ENCODE measurements at regions not wholly inside any gene's neighbourhood (a gene's known extent, or its start where the extent isn't known, plus 50 kb on each side); places are given as distances from the start of the nearest gene placed in this dataset.

- TF ChIP-seq POLR2A (IDR thresholded peaks at IDR 0.05; ENCODE audit: control extremely low read depth in 1 of 2, low read depth in 2 of 2, low read length in 2 of 2) (no peak), RAD21 (IDR thresholded peaks at IDR 0.05 in 1 of 2, conservative IDR thresholded peaks at IDR 0.05 in 1 of 2; ENCODE audit: low read depth in 2 of 2, low read length in 2 of 2) (no peak), POLR2AphosphoS5 (IDR thresholded peaks at IDR 0.05; ENCODE audit: low read depth, low read length) (no peak), YY1 (IDR thresholded peaks at IDR 0.05; ENCODE audit: low read depth, low read length) (no peak), CEBPB (IDR thresholded peaks at IDR 0.05; ENCODE audit: low read depth, low read length) (no peak), MAFK (IDR thresholded peaks at IDR 0.05; ENCODE audit: low read depth, low read length) (no peak), HDAC2 (IDR thresholded peaks at IDR 0.05; ENCODE audit: borderline replicate concordance in 1 of 2, low read depth in 2 of 2, low read length in 2 of 2) (no peak), MAX (IDR thresholded peaks at IDR 0.05) (no peak), RFX5 (IDR thresholded peaks at IDR 0.05; ENCODE audit: borderline replicate concordance, low read depth, low read length) (no peak), EZH2 (IDR thresholded peaks at IDR 0.05; ENCODE audit: low read depth, low read length, severe bottlenecking) (no peak)
- TF ChIP-seq, protein P1, sequence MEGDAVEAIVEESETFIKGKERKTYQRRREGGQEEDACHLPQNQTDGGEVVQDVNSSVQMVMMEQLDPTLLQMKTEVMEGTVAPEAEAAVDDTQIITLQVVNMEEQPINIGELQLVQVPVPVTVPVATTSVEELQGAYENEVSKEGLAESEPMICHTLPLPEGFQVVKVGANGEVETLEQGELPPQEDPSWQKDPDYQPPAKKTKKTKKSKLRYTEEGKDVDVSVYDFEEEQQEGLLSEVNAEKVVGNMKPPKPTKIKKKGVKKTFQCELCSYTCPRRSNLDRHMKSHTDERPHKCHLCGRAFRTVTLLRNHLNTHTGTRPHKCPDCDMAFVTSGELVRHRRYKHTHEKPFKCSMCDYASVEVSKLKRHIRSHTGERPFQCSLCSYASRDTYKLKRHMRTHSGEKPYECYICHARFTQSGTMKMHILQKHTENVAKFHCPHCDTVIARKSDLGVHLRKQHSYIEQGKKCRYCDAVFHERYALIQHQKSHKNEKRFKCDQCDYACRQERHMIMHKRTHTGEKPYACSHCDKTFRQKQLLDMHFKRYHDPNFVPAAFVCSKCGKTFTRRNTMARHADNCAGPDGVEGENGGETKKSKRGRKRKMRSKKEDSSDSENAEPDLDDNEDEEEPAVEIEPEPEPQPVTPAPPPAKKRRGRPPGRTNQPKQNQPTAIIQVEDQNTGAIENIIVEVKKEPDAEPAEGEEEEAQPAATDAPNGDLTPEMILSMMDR (IDR thresholded peaks at IDR 0.05; ENCODE audit: control extremely low read depth in 1 of 3, insufficient read depth in 1 of 3, low read depth in 1 of 3, low read length in 3 of 3), result no peak
Observed at GRCh38 chr3:72134989-72135451, 350.1 kb upstream of the PROK2 start.

All from H1 (cell line).